ENCODE measurements at regions not wholly inside any gene's neighbourhood (a gene's known extent, or its start where the extent isn't known, plus 50 kb on each side); places are given as distances from the start of the nearest gene placed in this dataset.

- no peak for DNase-seq (ENCODE audit: low read depth)
Observed at GRCh38 chr3:43979645-43980044, 262.0 kb upstream of the TOPAZ1 start.

- DNase-seq (ENCODE audit: low read depth) = peak; percentile 74
Observed at GRCh38 chr3:43994657-43995546, 246.8 kb upstream of the TOPAZ1 start.

GRCh38 chr3:43995547-43996378 lies 245.9 kb upstream of the TOPAZ1 start:
- no peak for DNase-seq (ENCODE audit: low read depth)

- DNase-seq (ENCODE audit: low read depth) = no peak
Observed at GRCh38 chr3:43996379-43997301, 245.0 kb upstream of the TOPAZ1 start.

GRCh38 chr3:43997316-43997715 lies 244.4 kb upstream of the TOPAZ1 start:
- no peak for DNase-seq (ENCODE audit: low read depth)

GRCh38 chr3:43997788-43998369 lies 243.8 kb upstream of the TOPAZ1 start:
- DNase-seq (ENCODE audit: low read depth) = no peak

GRCh38 chr3:43998370-43998835 lies 243.3 kb upstream of the TOPAZ1 start:
- no peak for DNase-seq (ENCODE audit: low read depth)

GRCh38 chr3:43998836-43999727 lies 242.6 kb upstream of the TOPAZ1 start:
- DNase-seq (ENCODE audit: low read depth) = peak; percentile 89

GRCh38 chr3:43999728-44000319 lies 241.9 kb upstream of the TOPAZ1 start:
- no peak for DNase-seq (ENCODE audit: low read depth)

GRCh38 chr3:44000586-44000985 lies 241.1 kb upstream of the TOPAZ1 start:
- DNase-seq (ENCODE audit: low read depth) = peak; percentile 69

- no peak for DNase-seq (ENCODE audit: low read depth)
Observed at GRCh38 chr3:44001072-44001471, 240.6 kb upstream of the TOPAZ1 start.

- no peak for DNase-seq (ENCODE audit: low read depth)
Observed at GRCh38 chr3:44003801-44004200, 237.9 kb upstream of the TOPAZ1 start.

GRCh38 chr3:44011680-44012079 lies 230.0 kb upstream of the TOPAZ1 start:
- DNase-seq (ENCODE audit: low read depth) = no peak

- no peak for DNase-seq (ENCODE audit: low read depth)
Observed at GRCh38 chr3:44012160-44012899, 229.4 kb upstream of the TOPAZ1 start.

GRCh38 chr3:44013967-44014366 lies 227.7 kb upstream of the TOPAZ1 start:
- DNase-seq (ENCODE audit: low read depth) = peak; percentile 42

- no peak for DNase-seq (ENCODE audit: low read depth)
Observed at GRCh38 chr3:44015170-44015569, 226.5 kb upstream of the TOPAZ1 start.

- peak; percentile 86 for DNase-seq (ENCODE audit: low read depth)
Observed at GRCh38 chr3:44016818-44017217, 224.9 kb upstream of the TOPAZ1 start.

GRCh38 chr3:44018926-44019325 lies 222.8 kb upstream of the TOPAZ1 start:
- DNase-seq (ENCODE audit: low read depth) = no peak

- no peak for DNase-seq (ENCODE audit: low read depth)
Observed at GRCh38 chr3:44019736-44020135, 221.9 kb upstream of the TOPAZ1 start.

Measured in RPMI7951 (cell line).